GM12878 (cell line): ENCODE measurements at regions not wholly inside any gene's neighbourhood (a gene's known extent, or its start where the extent isn't known, plus 50 kb on each side); places are given as distances from the start of the nearest gene placed in this dataset.

Source experiments
- BHLHE40 ChIP-seq, 2 experiments: fragments of 450-650 bp in 1 of 2; IDR thresholded peaks; 2 replicates each; pipeline ENCODE4 v1.6.1; 2011 to 2017; ENCODE audit warnings: low read depth in 2 of 2, borderline replicate concordance in 1 of 2, improper control_type of control experiment in 1 of 2, low read length in 1 of 2, mild to moderate bottlenecking in 1 of 2
- CTCF ChIP-seq, 3 experiments: IDR thresholded peaks in 2 of 3; conservative IDR thresholded peaks in 1 of 3; 2 replicates each; pipeline ENCODE4 v1.5.1; 2011; ENCODE audit warnings: low read depth in 3 of 3, low read length in 3 of 3, mild to moderate bottlenecking in 3 of 3, control low read depth in 2 of 3, moderate library complexity in 2 of 3, inconsistent platforms in 1 of 3, mixed read lengths in 1 of 3; ENCODE audit not compliant: control insufficient read depth in 2 of 3, insufficient read depth in 1 of 3; ENCODE audit errors: extremely low read depth in 1 of 3
- HCFC1 ChIP-seq: fragments of 150-350 bp; IDR thresholded peaks from 2 replicates; pipeline ENCODE4 v1.6.1; 2014; ENCODE audit warnings: low read length
- KAT2A ChIP-seq: conservative IDR thresholded peaks from 2 replicates; pipeline ENCODE4 v1.6.1; 2011; ENCODE audit warnings: low read depth, low read length; ENCODE audit not compliant: control insufficient read depth
- MAX ChIP-seq: IDR thresholded peaks from 2 replicates; pipeline ENCODE4 v1.6.1; 2012; ENCODE audit warnings: low read depth, low read length, improper control_type of control experiment
- POLR2A ChIP-seq: IDR thresholded peaks from 2 replicates; pipeline ENCODE4 v1.6.1; 2011; ENCODE audit warnings: low read depth, mild to moderate bottlenecking, low read length
- POLR2AphosphoS5 ChIP-seq: IDR thresholded peaks from 2 replicates; pipeline ENCODE4 v1.6.1; 2011; ENCODE audit warnings: mild to moderate bottlenecking, low read length, inconsistent platforms
- RCOR1 ChIP-seq: conservative IDR thresholded peaks from 2 replicates; pipeline ENCODE4 v1.6.1; 2012; ENCODE audit warnings: low read depth, low read length, improper control_type of control experiment
- TARDBP ChIP-seq: IDR thresholded peaks from 2 replicates; pipeline ENCODE4 v1.6.1; 2016; ENCODE audit warnings: borderline replicate concordance
- TCF12 ChIP-seq: IDR thresholded peaks from 2 replicates; pipeline ENCODE4 v1.6.1; 2011; ENCODE audit warnings: low read depth, mild to moderate bottlenecking, low read length
- USF2 ChIP-seq: IDR thresholded peaks from 2 replicates; pipeline ENCODE4 v1.6.1; 2011; ENCODE audit warnings: low read depth, low read length, improper control_type of control experiment, borderline replicate concordance
- YY1 ChIP-seq: IDR thresholded peaks from 2 replicates; pipeline ENCODE4 v1.6.1; 2011; ENCODE audit warnings: low read depth, mild to moderate bottlenecking, low read length
- ZNF217 ChIP-seq: fragments of 450-650 bp; IDR thresholded peaks from 2 replicates; pipeline ENCODE4 v1.6.1; 2017; ENCODE audit warnings: antibody characterized with exemption, mild to moderate bottlenecking
- ZNF274 ChIP-seq: IDR thresholded peaks from one replicate; pipeline ENCODE4 v1.8.0; 2011; ENCODE audit not compliant: insufficient read length, insufficient read depth

- TF ChIP-seq YY1 (no peak), HCFC1 (no peak), POLR2A (no peak), MAX (no peak), CTCF (IDR thresholded peaks at IDR 0.05 in 2 of 3, conservative IDR thresholded peaks at IDR 0.05 in 1 of 3; ENCODE audit: control insufficient read depth in 2 of 3, extremely low read depth in 1 of 3, insufficient read depth in 1 of 3, low read depth in 3 of 3, low read length in 3 of 3) (no peak), TARDBP (no peak), ZNF274 (no peak), POLR2AphosphoS5 (no peak), KAT2A (no peak), RCOR1 (no peak), USF2 (no peak), ZNF217 (no peak), BHLHE40 (IDR thresholded peaks at IDR 0.05; ENCODE audit: borderline replicate concordance in 1 of 2, low read depth in 2 of 2, low read length in 1 of 2) (no peak), TCF12 (no peak)
Observed at GRCh38 chr6:86558318-86558717, 379.0 kb upstream of the HTR1E start.
